GM19025 (cell line): ENCODE measurements at regions not wholly inside any gene's neighbourhood (a gene's known extent, or its start where the extent isn't known, plus 50 kb on each side); places are given as distances from the start of the nearest gene placed in this dataset.

Experiments
- ATAC-seq: cut with Tn5 transposase; IDR thresholded peaks from one replicate; pipeline ENCODE4 v1.9.1; 2021; ENCODE audit warnings: mild to moderate bottlenecking, low read depth, moderate library complexity; ENCODE audit not compliant: unreplicated experiment

DNA sequence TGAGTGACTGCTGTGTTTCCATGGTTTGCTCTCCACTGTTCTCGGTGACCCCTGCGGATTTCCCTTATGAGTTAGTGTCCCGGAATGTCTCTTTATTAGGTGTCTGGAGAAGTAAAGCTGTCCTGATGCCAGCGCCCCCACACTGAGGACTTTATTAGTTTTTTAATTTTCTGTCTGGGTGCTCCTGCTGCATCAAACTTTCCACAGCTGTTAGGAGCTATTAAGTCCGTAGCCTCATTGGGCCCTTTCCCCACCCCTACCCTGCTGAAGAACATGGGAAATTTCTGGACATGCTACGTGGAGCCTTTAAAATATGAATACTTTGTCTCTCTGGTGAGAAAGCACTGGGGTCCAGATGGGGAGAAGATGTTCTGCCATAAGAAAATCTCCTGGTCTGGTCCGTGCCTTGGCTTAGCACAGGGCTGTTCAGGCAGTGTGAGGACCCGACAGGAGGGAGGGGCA, 161.7 kb upstream of the HES1 start:
- no peak for ATAC-seq

DNA sequence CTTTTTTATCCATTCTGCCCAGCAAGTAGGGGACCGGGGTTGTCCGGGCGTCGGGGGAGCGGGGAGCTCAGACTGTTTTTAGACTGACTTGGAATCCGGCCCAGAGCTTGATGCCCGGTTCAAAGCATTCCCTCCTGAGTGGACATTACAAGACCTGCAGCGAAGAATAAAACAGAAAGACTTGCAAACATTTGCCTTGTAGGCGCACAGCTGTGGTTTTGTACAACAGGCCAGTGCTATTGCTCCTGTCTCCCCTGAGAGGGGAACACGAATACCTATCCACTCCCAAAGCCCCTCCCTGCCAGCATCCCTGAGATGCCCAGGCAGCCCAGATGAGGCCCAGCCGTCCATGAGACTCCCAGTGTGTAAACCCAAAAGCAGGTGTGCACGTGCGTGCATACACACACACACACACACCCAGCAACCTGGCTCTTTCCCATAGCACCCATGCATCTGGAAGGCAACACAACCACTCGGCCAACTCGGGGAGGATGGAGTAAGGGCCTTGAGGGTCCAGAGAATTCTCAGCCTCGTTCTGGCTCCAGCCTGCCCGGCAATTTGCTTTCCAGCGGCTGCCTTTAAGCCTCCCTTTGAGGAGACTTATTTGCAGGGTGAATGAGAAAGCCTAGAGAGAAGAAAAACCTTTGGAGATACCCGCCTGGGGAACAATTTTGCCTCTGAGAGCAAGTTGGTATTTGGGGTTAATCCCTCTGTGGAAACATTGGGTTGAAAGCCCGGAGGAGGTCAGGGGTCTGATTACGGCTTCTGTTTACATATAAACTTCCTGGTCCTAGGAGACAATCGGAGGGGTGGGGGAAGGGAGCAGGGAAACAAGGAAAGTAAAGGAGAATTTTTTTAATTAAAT, 161.0 kb upstream of the HES1 start:
- ATAC-seq = no peak

DNA sequence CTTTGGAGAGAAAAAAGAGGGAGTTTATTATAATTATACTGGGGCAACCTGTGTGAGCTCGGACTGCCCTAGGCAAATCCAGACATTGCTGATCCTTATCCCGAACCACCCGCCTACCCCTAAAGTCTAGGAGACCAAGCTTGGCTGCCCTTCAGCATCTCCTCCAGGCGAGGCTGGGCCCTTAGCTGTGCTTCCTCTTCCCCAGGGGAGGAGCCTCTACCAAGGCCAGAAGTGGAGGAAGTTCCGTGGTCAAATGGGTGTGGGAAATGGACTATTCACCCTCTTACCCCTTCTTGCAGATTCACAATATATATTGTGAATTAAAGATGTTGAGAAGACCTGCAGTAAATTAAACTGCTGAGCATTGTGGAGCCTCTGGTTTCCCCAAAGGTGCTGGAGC, 158.3 kb upstream of the HES1 start:
- no peak for ATAC-seq

DNA sequence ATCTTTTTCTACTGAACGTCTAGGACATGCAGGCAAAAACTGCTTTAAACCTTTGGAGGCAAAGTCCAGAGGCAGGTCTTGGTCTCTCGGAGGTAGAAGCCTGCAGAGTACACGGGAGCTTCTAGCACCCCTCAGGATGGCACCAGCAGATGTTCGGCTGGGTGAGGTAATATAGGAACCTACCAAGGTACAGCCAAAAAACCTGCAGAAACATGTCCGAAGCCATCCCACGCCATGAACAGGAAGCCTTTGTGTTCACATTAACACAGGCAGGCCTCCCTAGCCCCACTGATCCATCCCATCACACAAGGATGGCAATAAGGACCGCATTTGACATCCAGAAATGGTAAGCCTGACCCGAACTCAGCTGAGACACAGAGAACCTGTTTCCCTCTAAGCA, 157.9 kb upstream of the HES1 start:
- no peak for ATAC-seq

DNA sequence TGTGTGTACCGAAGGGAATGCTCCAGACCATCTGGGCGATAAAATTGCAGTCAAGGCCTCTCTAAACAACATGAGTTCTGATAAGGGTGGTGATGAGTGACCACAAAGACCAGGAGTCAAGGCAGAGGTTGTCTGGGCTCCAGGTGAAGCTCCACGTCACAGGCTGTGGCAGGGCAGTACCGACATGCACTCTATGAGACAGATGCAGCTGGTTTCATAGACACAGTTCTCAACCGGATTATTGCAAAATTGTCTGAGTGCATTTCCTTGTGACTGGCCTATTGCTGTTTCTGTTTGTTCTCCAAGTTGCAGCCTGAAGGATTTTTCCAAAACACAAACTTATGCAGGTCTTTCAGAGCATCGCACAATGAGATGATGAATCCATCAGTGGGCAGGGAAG, 157.5 kb upstream of the HES1 start:
- ATAC-seq = no peak

DNA sequence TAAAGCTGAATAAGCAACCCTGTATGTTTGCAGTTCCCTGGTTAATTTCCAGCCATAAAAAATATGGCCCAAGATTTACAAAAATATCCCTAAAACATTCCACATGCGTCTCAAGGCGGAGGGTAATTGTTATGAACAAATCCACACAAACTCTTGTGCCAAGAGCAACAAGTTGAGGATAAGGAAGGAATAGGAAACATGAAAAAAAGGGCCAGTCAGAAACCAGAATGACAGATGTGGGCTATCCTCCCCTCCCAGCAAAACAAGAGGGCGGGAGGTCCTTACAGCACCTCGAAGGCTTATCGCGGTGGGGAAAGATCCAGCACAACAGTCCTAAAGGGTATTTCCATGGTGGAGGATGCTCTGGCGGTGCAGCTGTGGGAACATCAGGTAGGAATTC, 155.6 kb upstream of the HES1 start:
- no peak for ATAC-seq

DNA sequence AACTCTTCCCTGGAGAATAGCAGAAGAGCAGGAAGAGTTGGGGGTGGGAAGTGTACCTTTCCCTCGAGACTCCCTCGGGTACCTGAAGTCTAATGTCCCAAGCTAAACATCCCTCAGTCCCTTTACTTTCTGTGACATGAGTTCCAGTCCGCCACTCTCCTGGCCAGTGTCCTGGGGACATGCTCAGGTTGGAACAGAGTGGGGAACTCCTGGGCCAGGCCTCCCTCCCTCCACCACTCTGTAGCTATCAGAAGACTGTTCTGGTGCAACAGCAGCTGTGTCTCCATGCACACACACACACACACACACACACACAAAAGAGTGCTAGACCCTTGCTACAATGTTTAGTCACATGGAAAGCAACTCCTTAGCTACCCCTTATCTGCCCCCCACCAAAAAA, 155.0 kb upstream of the HES1 start:
- ATAC-seq = no peak

DNA sequence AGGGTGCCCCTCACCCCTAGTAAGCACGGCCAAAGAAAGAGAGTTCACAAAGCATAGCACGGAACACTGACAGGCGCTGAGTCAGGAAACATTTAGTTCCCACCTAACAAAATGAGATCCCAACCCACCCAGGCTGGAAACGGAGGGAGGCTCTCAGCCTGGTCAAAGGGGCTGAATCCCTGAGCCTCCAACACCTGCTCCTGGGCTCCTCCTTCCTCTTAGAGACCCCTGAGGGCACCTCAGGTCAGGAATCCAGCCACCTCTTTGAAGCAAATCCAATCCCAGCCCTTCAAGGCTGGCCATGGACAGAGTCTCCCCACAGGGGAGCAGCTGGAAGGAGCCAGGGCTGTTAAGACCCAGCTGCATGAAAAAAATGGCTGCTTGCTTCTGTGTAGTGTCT, 154.4 kb upstream of the HES1 start:
- no peak for ATAC-seq

DNA sequence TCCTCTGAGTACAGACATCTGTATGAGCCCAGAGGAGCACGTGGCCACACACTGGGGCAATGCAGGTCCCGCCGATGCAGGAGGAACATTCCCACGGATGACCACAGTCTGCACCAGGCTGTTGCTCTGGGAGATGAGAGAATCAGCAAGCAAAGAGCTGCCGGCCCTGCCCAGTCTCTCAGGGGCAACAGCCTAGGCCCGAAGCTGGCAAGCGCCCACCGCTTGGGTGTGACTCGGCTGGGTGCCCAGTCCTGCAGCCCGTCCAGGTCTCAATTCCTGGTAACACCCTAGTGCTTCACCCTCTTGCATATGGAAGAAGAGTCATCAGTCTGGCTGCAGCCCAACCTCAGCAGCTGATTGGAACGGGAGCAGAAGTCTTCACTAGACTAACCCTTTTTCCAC, 153.7 kb upstream of the HES1 start:
- ATAC-seq = no peak

DNA sequence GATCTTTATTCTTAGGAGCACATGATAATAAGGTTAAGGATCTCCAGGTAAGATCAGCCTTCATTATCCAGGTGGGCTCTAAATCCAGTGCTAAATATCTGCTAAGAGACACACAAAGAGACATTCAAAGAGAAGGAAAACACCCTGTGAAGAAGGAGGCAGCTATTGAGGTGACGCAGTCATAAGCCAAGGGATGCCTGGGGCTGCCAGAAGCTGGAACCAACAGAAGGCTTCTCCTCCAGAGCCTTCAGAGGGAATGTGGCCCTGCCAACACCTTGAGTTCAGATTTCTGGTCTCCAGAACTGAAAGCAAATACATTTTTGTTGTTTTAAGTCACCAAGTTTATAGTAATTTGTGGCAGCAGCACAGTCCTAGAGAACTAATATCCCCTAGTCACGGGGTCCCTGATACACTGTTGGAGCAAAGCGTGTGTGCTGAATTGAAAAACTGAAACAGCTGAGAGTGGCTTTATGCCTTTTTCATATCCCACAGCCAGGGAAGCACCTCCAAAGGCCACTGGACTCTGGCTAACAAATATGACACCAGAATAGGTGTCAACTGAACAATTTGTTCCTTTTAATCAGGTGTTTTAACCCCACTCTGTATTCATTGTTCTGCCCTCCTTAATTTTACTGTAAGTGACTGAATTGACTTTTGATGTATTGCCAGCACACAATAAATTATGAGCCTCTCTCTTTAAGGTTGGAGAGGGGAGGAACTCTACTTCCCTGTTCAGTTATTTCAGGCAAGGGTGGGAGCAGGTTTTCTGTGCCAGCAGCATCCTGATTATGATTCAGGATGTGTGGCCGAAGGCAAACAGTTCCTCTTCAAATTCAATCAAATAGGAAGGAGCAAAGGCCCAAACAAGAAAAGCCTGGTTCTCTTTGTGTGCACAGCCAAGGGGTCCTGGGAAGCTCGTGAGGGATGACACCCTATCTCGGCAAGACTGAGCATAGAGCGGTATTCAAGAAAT, 151.8 kb upstream of the HES1 start:
- ATAC-seq = no peak

DNA sequence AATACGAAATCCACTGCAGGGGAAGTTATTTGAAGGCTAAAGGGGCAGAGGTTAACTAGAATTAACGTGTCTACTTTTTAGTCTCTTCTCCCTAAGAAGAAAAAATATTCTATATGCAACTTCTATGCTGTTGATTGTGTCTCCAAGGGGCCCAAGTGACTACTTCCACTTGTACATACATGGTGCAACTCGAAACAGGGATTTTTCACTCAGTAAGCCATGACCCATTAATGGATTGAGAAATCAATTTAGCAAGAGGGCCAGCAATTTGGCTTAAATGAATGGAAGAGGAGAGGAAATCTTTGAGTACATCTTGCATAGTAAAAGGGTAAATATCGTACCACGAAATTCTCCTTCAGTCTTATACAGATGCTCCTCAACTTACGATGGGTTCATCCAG, 151.1 kb upstream of the HES1 start:
- no peak for ATAC-seq

DNA sequence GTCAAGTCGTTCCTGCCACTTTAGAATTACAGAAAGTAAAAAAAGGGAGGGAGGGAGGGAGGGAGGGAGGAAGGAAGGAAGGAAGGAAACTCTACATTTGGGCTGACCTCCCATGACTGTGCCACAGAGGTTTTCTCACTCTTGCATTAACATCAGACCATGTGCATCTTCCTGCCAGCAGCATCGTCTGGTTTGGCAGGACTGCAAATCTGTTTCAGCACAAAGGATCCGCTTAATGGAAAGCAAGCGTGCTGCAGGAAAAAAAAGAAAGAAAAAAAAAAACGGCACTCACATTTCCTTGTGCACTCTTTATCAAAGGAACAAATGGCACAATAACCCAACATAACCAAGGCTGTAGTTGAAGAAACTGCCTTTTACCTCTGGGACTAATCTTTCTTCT, 148.8 kb upstream of the HES1 start:
- ATAC-seq = no peak

DNA sequence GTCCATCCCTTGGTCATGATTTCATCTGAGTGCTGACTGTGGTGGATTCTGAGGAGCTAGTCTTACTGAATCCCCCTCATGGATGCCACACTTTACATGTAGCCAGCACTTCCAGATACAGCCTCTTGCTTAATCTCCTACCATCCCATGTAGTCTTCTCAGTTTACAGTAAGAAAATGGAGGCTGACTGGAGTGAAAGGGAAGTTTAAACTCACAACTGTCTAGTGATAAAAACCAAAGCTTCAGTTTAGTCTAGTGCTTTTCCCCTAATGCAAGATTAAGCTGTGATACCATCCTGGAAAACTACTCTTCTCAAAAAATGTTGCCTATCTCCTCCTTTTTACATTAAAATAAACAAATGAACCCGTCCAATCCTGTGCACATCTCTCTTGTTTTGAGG, 146.8 kb upstream of the HES1 start:
- ATAC-seq = no peak

DNA sequence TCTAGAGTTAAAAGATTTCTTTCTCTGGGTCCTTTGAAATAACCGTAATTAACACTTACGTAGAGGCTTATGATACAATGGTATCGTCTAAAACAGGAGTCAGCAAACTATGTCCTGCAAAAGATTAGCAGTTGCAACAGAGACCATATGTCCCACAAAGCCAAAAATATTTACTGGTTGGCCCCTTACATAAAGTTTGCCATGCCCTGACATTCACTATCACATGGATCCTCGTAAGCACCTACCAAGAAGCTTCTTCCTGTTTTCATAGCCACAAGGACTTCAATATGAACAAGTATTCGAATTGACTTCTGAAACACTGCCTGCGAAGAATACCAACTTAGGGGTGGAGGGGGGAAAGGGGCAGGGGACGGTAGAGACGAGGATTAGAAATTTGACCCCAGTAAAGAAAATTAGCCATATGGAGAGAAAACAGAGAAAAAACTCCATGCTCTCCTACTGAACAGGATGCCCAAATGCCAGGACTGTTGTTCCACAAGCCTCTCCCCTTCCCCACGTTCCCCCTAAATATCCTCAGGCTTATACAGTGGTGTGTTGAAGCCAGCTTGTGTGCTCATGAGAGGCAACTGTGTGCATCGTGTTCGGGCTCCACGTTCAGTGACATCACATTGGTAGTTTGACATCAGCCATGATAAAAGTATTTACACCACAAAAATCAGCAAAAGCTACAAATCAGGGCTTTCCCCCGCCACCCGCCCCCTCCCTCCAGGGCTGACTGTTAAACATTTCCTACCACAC, 144.1 kb upstream of the HES1 start:
- no peak for ATAC-seq

DNA sequence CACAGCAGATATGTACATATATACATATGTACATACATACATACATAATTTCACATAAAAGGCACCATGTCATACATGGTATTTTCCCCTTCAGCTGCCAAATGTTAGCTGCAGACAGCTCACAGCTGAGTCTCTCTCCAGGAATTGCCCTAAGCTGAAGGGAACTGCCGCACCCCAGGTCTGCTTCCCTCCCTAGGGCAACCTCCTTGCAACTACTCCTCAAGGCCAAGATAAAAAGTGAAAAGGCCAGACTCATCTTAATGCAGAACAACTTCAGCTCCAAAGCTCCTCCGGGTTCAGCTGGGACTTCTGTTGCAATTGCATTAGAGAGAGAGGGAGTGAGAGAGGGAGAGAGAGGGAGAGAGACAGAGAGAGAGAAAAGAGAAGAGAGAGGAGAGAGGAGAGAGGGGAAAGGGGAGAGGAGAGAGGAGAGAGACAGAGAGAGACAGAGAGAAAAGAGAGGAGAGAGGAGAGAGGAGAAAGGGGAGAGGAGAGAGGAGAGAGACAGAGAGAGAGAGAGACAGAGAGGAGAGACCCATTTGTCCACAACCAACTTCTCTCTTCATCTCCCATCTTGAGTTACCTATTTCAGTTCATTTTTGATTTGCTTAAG, 143.4 kb upstream of the HES1 start:
- ATAC-seq = no peak

DNA sequence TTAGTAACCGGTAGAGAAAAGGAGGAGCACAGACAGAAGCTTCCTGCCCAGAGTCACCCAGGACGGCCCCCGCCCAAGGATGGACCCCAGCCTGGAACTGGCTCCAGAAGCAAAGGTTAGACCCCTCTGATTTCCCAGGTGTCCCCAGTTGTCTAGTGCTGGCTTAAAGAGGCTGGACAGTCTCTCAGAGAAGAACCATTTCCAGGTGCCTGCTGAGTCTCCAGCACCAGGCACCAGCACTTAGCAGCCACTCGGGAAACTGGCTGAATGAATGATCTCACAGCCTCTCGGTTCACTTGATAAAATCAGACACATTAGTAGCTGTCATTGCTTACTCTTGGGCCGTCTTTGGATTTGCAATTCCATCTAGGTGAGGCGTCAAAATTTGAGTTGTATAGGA, 139.7 kb upstream of the HES1 start:
- ATAC-seq = no peak

DNA sequence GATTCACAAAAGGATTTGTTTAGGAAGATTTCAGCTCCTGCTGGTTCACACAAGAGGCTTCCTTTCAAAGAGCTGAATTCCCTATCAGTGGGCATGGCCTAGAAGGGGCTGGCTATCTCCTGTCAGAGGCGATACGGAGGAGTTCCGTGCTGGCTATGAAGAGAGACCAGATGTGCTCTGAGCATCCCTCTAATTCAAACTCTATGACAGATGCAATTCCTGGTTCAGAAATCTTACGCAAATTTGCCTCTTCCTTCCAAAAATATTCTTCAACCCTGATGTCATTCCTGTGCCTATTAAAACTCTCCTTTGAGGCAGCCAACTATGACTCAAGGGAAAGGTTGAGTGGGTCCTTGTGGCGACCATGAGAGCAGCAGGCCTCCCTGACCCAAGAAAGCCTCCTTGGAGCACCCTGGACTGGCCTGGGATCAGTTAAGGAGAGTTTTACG, 139.3 kb upstream of the HES1 start:
- no peak for ATAC-seq

DNA sequence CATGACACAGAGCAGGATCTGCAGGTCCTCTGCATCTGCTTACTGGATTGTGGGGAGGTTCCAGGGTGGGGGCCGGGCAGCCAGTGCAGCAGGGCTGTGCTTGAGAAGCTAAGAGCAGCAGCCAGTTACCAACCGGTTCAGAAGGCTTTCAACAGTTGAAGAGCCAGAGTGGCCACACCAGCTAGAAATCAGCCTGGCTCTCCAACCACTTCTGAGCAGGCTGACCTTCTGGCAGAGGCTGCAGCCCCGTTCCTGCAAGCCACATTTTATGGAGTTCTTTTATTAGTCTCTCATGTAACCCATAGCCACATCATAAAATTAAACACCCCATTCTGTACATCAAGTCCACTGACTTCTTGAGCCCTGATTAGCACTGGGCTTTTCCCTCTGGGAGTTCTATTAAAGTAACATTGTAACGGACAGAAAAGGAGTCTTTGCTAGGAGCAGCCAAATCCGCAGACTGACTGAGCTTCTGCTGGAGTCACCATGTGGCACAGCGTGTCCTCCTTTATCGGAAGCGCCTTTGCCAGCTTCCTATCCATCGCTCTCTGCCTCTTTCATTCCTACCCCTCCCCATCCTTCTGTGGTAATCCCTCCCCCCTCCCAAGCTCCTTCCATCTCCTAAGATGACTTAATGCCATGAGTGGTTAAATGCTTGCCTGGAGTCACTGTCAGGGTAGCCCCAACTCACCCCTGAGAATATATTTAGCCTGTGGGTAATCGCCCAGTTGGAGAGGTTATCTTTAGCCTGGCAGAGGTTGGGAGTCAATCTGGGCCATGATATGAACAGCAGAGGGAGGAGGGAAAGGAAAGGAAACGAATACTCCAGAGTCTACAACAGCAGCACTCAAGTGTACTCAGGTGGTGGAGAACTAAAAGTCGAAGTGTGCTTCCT, 138.5 kb upstream of the HES1 start:
- no peak for ATAC-seq

DNA sequence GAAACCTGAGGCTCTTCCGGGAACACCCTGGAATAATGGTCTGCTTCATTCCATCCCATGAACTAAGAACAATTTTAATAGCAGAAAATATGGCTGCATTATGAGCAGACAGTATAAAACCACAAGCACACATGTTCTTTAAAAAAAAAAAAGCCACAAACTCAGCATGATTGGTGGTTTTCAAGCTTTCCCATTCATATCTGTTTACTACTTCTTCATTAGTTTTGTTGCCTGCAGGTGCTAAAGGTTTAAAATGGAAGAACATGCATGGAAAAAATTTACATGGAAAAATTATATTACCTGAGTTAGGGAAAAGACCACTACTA, 137.9 kb upstream of the HES1 start:
- ATAC-seq = no peak
